ENCODE measurements at regions not wholly inside any gene's neighbourhood (a gene's known extent, or its start where the extent isn't known, plus 50 kb on each side); places are given as distances from the start of the nearest gene placed in this dataset.
"Not testable (repeated sequence)": the region's sequence is repeated elsewhere in the genome, so short reads cannot be mapped to it uniquely, and the experiment has no call there.

GRCh38 chr5:162811071-162811470, 626.3 kb upstream of the CCNG1 start:
- DNase-seq = no peak

- no peak for DNase-seq
Observed at GRCh38 chr5:162816816-162817215, 620.6 kb upstream of the CCNG1 start.

GRCh38 chr5:162817364-162817763, 620.0 kb upstream of the CCNG1 start:
- no peak for DNase-seq

- not testable (repeated sequence) for DNase-seq
Observed at GRCh38 chr5:162821664-162822063, 615.7 kb upstream of the CCNG1 start.

- DNase-seq = no peak
Observed at GRCh38 chr5:162824360-162824759, 613.0 kb upstream of the CCNG1 start.

GRCh38 chr5:162837155-162837554, 600.2 kb upstream of the CCNG1 start:
- DNase-seq = no peak

GRCh38 chr5:162842727-162843126, 594.7 kb upstream of the CCNG1 start:
- DNase-seq = no peak

GRCh38 chr5:162852134-162852533, 585.3 kb upstream of the CCNG1 start:
- no peak for DNase-seq

GRCh38 chr5:162858770-162859169, 578.6 kb upstream of the CCNG1 start:
- DNase-seq = no peak

- no peak for DNase-seq
Observed at GRCh38 chr5:162870966-162871365, 566.4 kb upstream of the CCNG1 start.

GRCh38 chr5:162882629-162883028, 554.8 kb upstream of the CCNG1 start:
- DNase-seq = no peak

- DNase-seq = no peak
Observed at GRCh38 chr5:162886717-162887116, 550.7 kb upstream of the CCNG1 start.

- DNase-seq = no peak
Observed at GRCh38 chr5:162888268-162888667, 549.1 kb upstream of the CCNG1 start.

- no peak for DNase-seq
Observed at GRCh38 chr5:162911873-162912272, 525.5 kb upstream of the CCNG1 start.

- no peak for DNase-seq
Observed at GRCh38 chr5:162916368-162916767, 521.0 kb upstream of the CCNG1 start.

- DNase-seq = no peak
Observed at GRCh38 chr5:162929104-162929503, 508.3 kb upstream of the CCNG1 start.

GRCh38 chr5:162931501-162931900, 505.9 kb upstream of the CCNG1 start:
- no peak for DNase-seq

GRCh38 chr5:162939991-162940390, 497.4 kb upstream of the CCNG1 start:
- DNase-seq = no peak

- DNase-seq = no peak
Observed at GRCh38 chr5:162948677-162949076, 488.7 kb upstream of the CCNG1 start.

- no peak for DNase-seq
Observed at GRCh38 chr5:162956570-162956969, 480.8 kb upstream of the CCNG1 start.

- not testable (repeated sequence) for DNase-seq
Observed at GRCh38 chr5:162964144-162964543, 473.3 kb upstream of the CCNG1 start.

GRCh38 chr5:162990063-162990462, 447.3 kb upstream of the CCNG1 start:
- DNase-seq = no peak

- no peak for DNase-seq
Observed at GRCh38 chr5:162990856-162991497, 446.4 kb upstream of the CCNG1 start.

- no peak for DNase-seq
Observed at GRCh38 chr5:162995568-162995967, 441.8 kb upstream of the CCNG1 start.

- no peak for DNase-seq
Observed at GRCh38 chr5:162996053-162996452, 441.3 kb upstream of the CCNG1 start.

GRCh38 chr5:163005949-163006348, 431.4 kb upstream of the CCNG1 start:
- DNase-seq = no peak

Data from activated effector memory CD4-positive, alpha-beta T cell treated with anti-CD3 and anti-CD28 coated beads, Interleukin-2, amount 50 U/mL, for 16 hours (primary cell).